Fibroblast of lung (primary cell): ENCODE measurements at regions not wholly inside any gene's neighbourhood (a gene's known extent, or its start where the extent isn't known, plus 50 kb on each side); places are given as distances from the start of the nearest gene placed in this dataset.

Experiments
- CTCF ChIP-seq, 2 donors: IDR thresholded peaks in 1 of 2; conservative IDR thresholded peaks in 1 of 2; 1 replicate in 1 of 2; 2 replicates in 1 of 2; pipeline ENCODE4 v1.5.1; 2011 to 2012; ENCODE audit warnings: low read length in 2 of 2, control low read depth in 1 of 2, inconsistent platforms in 1 of 2, low read depth in 1 of 2, mild to moderate bottlenecking in 1 of 2
- EZH2 ChIP-seq: IDR thresholded peaks from 2 replicates; pipeline ENCODE4 v1.5.1; 2012; ENCODE audit warnings: low read length, control low read depth, mild to moderate bottlenecking; ENCODE audit errors: missing control alignments

GRCh38 chr4:161061046-161061445, 1102.8 kb downstream of the FSTL5 start:
- no peak for TF ChIP-seq CTCF (conservative IDR thresholded peaks at IDR 0.05 in 1 of 2, IDR thresholded peaks at IDR 0.05 in 1 of 2; ENCODE audit: low read depth in 1 of 2, low read length in 2 of 2)
- TF ChIP-seq EZH2, result no peak
